ENCODE measurements at regions not wholly inside any gene's neighbourhood (a gene's known extent, or its start where the extent isn't known, plus 50 kb on each side); places are given as distances from the start of the nearest gene placed in this dataset.

DNA sequence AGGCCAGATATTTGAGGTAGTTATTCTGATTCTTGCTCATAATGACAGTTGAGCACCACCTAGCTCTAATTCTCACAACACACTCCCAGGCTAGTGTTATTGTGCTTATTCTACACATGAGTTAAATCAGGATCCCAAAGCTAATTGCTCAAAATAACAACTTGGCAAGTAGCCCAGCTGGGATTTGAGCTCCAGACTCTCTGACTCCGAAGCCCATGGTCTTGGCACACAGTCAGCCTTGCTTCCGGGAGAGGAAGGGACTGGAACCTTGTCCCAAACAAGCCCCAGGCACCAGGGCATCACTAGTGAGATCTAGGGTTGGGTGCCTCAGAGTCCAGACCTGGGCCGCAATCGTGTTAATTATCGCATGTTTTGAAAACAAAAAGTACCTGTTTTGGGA is 101.4 kb downstream of the GPAM start:
- no peak for DNase-seq

DNA sequence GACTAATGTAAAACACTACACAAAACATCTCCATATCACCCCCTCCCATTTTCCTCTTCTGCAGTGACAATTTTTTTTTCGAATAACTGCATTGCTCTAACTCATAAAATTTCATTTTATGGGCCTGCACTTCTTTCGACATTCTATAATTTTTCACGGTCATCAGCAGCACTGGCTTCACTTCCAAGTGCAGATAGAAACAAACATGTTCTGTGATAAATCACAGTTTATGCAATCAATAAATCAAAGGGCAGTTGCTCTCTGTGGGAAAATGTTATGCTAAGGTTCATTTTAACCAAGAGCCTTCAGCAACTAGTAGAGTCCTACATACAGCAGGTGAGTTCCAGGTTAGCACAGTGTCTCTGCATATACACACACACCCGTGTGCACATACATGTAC is 100.1 kb downstream of the GPAM start:
- no peak for DNase-seq

DNA sequence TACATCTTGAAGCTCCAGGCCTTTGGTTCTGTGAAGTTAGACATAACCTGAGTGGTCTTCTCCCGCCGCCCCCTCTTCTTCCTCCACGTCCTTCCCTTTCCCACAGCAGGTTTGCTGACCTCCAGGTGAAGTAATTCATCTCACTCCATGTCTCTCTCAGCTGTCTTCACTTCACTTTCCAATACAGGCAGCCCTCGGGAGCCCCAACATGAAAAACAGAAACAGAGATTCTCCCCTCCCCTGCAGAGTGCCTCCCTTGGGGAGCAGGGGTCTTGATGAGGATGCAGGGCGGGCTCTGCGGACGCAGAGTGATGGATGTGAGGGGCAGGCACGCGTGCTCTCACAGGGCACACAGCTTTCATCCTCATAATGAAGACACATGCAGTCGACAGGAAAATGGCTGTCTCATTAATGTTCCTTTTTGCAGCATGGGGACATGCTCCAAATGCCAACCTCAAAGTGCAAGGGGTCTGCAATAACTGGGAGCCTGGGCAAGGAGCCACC is 95.6 kb downstream of the GPAM start:
- DNase-seq, result no peak

DNA sequence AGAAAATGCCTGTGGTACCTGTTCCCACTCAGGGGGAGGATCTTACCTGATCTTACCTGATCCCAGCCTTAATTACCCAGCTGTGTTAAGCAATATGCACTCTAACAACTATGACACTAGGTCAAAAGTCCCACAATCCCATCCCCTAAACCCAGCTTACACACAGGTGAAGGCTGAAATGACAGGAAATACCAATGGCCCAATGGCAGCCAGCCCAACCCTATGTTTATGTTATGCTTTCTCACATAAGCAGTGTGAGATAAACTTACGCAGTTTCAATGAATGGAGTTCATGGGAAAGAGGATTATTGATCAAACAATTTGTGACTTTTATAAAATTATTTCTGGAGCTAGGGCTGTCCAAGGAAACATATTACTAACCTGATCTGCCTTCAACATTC is 91.9 kb downstream of the GPAM start:
- no peak for DNase-seq

DNA sequence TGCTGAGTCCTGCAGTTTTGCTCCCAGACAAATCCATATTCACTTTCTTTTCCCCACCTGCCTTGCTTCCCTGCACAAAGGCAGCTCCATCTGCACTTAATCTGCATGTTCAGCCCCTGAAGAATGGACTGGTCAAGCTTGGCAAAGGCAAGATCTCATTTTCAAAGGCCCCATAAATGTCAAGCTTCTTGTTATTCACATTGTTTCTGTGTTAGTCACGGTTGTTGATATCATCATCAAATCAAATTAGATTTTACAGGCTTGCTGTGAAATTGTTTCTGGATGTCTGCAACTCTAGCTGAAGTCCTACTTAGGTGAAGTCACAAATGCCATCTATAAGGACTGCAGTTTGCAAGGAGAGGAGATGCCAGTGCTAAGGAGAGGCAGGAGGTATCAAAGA is 91.0 kb downstream of the GPAM start:
- DNase-seq, result no peak

DNA sequence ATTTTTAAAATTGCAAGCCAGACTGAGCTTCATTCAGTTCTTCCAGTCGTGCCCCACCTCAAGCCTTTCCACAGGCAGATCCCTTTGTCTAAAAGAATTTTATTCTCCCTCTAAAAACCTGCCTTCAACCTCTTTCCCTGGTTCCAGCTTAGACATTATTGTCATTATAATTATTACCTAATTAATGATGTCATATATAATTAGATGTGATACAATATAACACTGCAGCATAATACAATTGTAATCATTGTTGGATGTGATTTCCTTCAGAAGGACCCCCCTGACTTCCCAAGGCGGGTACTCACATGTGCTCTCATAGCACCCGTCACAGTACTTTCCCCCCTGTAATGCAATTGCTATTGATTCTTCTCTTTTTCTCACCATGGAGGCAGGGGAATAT is 88.6 kb downstream of the GPAM start:
- DNase-seq, result no peak

DNA sequence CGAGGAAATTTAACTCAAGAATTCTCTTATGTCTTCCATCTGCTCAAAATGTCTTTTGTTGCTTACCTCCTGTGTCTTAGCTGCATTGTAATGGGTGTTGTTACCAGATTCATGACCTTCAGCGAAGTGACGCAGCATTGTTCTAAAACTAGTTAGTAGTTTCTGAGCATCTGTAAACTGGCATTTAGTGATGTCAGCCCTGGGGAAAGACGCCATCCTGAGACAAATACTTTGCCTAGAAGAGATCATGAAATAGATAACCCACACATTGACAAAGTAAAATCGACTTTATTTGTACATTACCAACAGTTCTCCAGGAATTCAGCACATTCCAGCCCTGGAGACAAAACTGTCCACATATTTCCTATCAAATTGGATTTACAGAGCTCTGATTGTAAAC is 87.8 kb downstream of the GPAM start:
- no peak for DNase-seq

DNA sequence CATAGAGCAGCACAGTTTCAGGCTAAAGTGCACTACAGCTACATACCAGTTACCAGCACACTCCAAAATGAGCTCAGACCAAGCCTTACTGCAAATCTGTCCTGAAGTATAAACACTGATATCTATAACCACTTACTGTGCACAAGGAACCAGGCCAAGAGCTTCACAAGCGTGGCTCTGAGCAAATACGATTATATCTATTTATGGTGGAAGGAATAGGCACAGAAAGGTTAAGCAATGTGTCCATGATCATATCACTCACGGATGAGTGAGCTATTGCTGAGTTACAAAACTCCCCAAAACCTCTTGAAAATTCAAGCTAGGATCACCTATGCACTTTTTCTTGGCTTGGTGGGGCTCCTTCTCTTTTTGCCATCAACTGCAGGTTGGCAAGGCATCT is 84.9 kb downstream of the GPAM start:
- no peak for DNase-seq

Measured in activated naive CD4-positive, alpha-beta T cell treated with Interleukin-2 at 50 U/mL for 16 hours (primary cell).